ENCODE measurements at regions not wholly inside any gene's neighbourhood (a gene's known extent, or its start where the extent isn't known, plus 50 kb on each side); places are given as distances from the start of the nearest gene placed in this dataset.

DNA sequence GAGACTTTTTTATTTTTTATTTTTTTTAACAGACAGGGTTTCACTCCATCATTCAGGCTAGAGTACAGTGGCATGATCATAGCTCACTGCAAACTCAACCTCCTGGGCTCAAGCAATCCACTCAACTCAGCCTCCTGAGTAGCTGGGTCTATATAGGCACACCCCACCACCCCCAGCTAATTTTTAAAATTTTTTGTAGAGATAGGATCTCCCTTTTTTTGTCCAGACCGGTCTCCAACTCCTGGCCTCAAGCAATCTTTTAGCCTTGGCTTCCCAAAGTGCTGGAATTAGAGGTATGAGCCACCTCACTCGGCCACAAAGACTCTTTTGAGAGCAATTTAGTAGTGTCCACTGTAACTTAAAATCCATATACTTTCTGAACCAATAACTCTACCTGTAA lies 103.3 kb upstream of the DST start:
- Histone ChIP-seq H3K4me3 (no peak overlapping the region), H3K9me3 (replicated peaks; ENCODE audit: control insufficient read depth, insufficient read depth, low read length) (no peaks in the 10 kb centered on the region; the same call in 2 of the 3 replicates), H3K36me3 (ENCODE audit: control insufficient read depth in 2 of 2, insufficient read depth in 2 of 2, low read length in 1 of 2) (no peaks in the 10 kb centered on the region), H3K79me2 (ENCODE audit: control insufficient read depth, insufficient read depth, low read length) (peaks cover 69% of the 10 kb centered on the region), H4K20me1 (ENCODE audit: control insufficient read depth, insufficient read depth) (no peaks in the 10 kb centered on the region), H3K4me2 (ENCODE audit: control insufficient read depth, insufficient read depth) (no peak overlapping the region), H3K27me3 (replicated peaks in 1 of 2; ENCODE audit: control insufficient read depth in 2 of 2, insufficient read depth in 2 of 2, low read length in 1 of 2) (no peaks in the 10 kb centered on the region), H3K9ac (ENCODE audit: control insufficient read depth, insufficient read depth, low read length) (no peak overlapping the region), H3K4me1 (ENCODE audit: control insufficient read depth, insufficient read depth, low read length) (peaks cover 34% of the 10 kb centered on the region), H3K27ac (ENCODE audit: control insufficient read depth, insufficient read depth) (no peak overlapping the region), H2AFZ (ENCODE audit: control insufficient read depth, low read depth, low read length) (no peak overlapping the region)
- ChIA-PET RAD21 (ENCODE audit: unreplicated experiment) (interaction anchor here (0.8 to 5.0 kb wide), 4 partner anchors 10 to 105 kb away, joined by 5 to 48 read pairs (median 20); no protein-coding TSS in a partner anchor), POLR2A (interaction anchor here (1.1 kb wide), 1 partner anchor 11 kb away, joined by 4 read pairs; no protein-coding TSS in a partner anchor), SMC1A (ENCODE audit: uncharacterized antibody, unreplicated experiment) (interaction anchor here (0.7 to 5.7 kb wide), 10 partner anchors 11 to 106 kb away, joined by 3 to 67 read pairs (median 10); no protein-coding TSS in a partner anchor), CTCF (interaction anchor here (1.4 to 3.0 kb wide), 7 partner anchors 8 to 152 kb away, joined by 4 to 24 read pairs (median 11); no protein-coding TSS in a partner anchor)
- no peak for ATAC-seq
- DNase-seq (ENCODE audit: low read depth, low spot score) = no peak
- BruUV-seq (replicated peaks) = no TSS peak
- 81% methylated on average over 2 of the region's 2 CpGs for WGBS (ENCODE audit: insufficient coverage, insufficient replicate concordance, low lambda C conversion rate, missing lambda C conversion rate)
- no peak for FAIRE-seq
- in situ Hi-C loops (cut with MboI) = no loop called here
- intact Hi-C loops (cut with micrococcal nuclease; ENCODE audit: unreplicated experiment) = no loop called here
- no peak for TF ChIP-seq RFX5 (IDR thresholded peaks at IDR 0.05; ENCODE audit: low read depth, low read length)
- TF ChIP-seq, protein P1, sequence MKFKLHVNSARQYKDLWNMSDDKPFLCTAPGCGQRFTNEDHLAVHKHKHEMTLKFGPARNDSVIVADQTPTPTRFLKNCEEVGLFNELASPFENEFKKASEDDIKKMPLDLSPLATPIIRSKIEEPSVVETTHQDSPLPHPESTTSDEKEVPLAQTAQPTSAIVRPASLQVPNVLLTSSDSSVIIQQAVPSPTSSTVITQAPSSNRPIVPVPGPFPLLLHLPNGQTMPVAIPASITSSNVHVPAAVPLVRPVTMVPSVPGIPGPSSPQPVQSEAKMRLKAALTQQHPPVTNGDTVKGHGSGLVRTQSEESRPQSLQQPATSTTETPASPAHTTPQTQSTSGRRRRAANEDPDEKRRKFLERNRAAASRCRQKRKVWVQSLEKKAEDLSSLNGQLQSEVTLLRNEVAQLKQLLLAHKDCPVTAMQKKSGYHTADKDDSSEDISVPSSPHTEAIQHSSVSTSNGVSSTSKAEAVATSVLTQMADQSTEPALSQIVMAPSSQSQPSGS (IDR thresholded peaks at IDR 0.05; ENCODE audit: low read length) = no peak
- no peak for TF ChIP-seq NFYB (IDR thresholded peaks at IDR 0.05; ENCODE audit: insufficient read depth, low read depth, low read length)
- no peak for TF ChIP-seq CHD1 (IDR thresholded peaks at IDR 0.05; ENCODE audit: low read depth, low read length)
- TF ChIP-seq YBX1 (IDR thresholded peaks at IDR 0.05) = no peak
- no peak for TF ChIP-seq RBBP5 (conservative IDR thresholded peaks at IDR 0.05)
- no peak for TF ChIP-seq REST (IDR thresholded peaks at IDR 0.05; ENCODE audit: low read depth, low read length)
- no peak for TF ChIP-seq IKZF1 (conservative IDR thresholded peaks at IDR 0.05)
- TF ChIP-seq MXI1 (IDR thresholded peaks at IDR 0.05; ENCODE audit: low read depth, low read length) = no peak
- TF ChIP-seq POU2F2 (IDR thresholded peaks at IDR 0.05; ENCODE audit: borderline replicate concordance, low read depth, low read length) = no peak
- no peak for TF ChIP-seq BMI1 (IDR thresholded peaks at IDR 0.05; ENCODE audit: borderline replicate concordance)
- no peak for TF ChIP-seq ZBED1 (IDR thresholded peaks at IDR 0.05; ENCODE audit: borderline replicate concordance)
- TF ChIP-seq BACH1 (IDR thresholded peaks at IDR 0.05; ENCODE audit: borderline replicate concordance) = no peak
- TF ChIP-seq YY1 (IDR thresholded peaks at IDR 0.05; ENCODE audit: low read depth, low read length) = no peak
- no peak for TF ChIP-seq TCF7 (IDR thresholded peaks at IDR 0.05; ENCODE audit: borderline replicate concordance)
